GM19324 (cell line): ENCODE measurements at regions not wholly inside any gene's neighbourhood (a gene's known extent, or its start where the extent isn't known, plus 50 kb on each side); places are given as distances from the start of the nearest gene placed in this dataset.
"Not testable (repeated sequence)": the region's sequence is repeated elsewhere in the genome, so short reads cannot be mapped to it uniquely, and the experiment has no call there.

ENCODE experiments used
- ATAC-seq: cut with Tn5 transposase; IDR thresholded peaks from one replicate; pipeline ENCODE4 v1.9.1; 2021; ENCODE audit warnings: mild to moderate bottlenecking, moderate library complexity; ENCODE audit not compliant: unreplicated experiment, low FRiP score

- ATAC-seq: no peak
These were observed 856.4 kb upstream of the CDH6 start for GRCh38 chr5:30337084-30337573.

DNA sequence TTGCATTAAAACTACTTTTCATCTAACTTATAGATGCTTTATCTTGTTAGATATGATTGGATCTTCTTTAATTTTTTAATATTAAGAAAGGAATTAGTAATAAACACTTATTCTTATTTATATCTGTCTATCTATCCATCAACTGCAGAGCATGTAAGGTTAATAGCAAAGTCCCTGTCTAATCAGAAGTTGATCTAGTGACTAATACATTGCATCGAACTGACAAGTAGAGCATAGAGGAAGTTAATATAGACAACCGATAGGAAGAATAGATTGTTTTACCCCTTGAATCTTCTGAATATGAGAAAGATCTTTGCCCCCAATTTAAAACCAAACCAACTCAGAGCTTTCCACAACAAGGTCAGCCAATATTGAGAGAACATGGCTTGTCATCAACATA, 862.0 kb upstream of the CDH6 start:
- ATAC-seq: no peak

DNA sequence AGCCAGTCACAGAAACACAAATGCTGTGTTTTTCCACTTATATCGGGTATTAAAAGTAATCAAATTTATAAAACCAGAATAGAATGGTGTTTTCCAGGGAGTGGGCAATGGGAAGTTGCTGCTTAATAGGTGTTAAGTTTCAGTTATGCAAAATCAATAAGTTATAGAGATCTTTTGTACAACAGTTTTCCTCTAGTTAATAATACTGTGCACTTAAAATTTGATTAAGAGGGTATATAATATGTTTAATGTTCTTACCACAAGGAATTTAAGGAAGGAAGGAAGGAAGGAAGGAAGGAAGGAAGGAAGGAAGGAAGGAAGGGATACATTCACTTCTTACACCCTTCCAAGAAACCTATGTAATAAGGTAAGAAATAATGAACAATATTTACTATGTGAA, 867.7 kb upstream of the CDH6 start:
- no peak for ATAC-seq

DNA sequence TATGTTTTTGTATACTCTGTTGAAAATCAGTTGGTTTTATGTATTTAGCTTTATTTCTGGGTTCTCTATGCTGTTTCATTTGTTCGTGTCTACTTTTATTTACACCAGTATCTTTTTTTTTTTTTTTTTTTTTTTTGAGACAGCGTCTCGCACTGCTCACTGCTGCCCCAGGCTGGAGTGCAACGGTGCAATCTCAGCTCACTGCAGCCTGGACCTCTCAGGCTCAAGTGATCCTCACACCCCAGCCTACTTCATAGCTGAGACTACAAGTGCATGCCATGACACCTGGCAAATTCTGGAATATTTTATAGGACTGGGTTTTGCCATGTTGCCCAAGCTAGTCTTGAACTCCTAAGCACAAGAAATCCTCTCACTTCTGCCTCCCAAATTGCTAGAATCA, 869.4 kb upstream of the CDH6 start:
- no peak for ATAC-seq

GRCh38 chr5:30287890-30288289, 905.6 kb upstream of the CDH6 start:
- ATAC-seq: no peak

- no peak for ATAC-seq
These were observed 914.2 kb upstream of the CDH6 start for GRCh38 chr5:30279237-30279636.

GRCh38 chr5:30267026-30267425, 926.5 kb upstream of the CDH6 start:
- no peak for ATAC-seq

DNA sequence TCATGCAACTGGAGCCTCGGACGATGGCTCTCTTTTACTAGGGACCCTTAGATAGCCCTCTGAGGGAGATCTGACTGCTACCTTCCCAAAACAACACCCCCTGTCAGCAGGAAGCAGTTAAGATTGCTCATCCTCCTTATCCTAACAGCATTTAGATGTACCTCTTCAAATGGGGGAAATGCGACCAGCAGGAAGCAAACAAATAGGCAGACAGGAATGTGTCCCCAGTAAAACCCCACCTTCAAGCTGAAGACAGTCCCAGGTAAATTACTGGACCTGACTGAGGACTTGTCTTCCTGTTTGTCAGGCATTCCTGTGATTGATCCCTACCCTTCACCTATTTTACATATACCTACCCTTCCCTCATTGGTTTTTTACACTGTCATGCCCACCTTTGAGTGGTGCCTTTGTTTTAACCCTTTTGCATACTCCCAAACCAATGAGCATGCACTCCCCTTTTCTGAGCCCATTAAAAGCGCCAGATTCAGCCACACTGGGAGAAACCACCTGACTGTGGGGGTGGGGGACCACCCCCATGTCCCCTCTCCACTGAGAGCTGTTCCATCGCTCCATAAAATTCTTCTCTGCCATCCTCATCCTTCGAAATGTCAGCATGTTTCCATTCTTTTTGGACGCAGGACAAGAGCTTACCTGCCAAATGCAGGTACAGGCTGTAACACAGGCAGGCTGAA, 954.0 kb upstream of the CDH6 start:
- no peak for ATAC-seq

- no peak for ATAC-seq
These were observed 956.3 kb upstream of the CDH6 start for GRCh38 chr5:30237189-30237588.

- no peak for ATAC-seq
These were observed 983.7 kb upstream of the CDH6 start for GRCh38 chr5:30209755-30210154.

GRCh38 chr5:30197662-30198061, 995.8 kb upstream of the CDH6 start:
- ATAC-seq: no peak

DNA sequence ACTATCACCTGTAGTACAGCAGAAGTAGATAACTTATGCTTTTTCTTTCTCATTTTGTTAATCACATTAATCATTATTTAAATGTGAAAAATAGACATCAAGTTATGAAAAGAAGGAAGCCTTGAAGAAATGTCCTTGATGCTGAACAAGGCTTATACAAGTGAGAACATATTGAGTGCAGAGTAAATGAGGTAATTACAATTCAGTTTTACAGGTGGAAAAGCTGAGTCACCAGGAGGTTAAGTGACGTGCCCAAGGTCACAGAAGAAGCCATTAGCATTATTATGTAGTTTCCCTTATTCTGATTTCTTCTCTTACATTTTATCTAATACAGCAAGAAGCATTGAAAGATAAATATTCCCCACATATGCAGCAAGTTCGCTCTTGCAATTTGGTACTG, 998.5 kb upstream of the CDH6 start:
- ATAC-seq: no peak

DNA sequence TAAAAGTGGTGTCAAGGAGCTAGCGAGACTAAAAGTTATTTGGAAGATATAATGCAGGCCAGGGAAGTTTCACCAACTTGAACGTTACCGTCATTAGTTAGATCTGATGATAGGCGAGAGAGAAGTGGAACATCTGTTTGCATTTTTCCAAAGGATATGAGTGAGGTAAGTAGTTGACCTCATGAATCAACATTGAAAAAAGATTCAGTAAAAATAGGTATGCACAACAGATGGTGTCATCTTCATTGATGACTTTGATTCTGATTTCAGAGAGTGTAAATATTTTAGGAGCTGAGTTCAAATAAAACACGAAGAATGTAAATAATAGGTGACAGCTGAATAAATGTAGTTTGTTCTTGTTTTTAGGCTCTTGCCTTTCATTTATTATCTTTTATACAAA, 998.9 kb upstream of the CDH6 start:
- no peak for ATAC-seq

GRCh38 chr5:30183795-30184194, 1009.7 kb upstream of the CDH6 start:
- ATAC-seq: no peak

DNA sequence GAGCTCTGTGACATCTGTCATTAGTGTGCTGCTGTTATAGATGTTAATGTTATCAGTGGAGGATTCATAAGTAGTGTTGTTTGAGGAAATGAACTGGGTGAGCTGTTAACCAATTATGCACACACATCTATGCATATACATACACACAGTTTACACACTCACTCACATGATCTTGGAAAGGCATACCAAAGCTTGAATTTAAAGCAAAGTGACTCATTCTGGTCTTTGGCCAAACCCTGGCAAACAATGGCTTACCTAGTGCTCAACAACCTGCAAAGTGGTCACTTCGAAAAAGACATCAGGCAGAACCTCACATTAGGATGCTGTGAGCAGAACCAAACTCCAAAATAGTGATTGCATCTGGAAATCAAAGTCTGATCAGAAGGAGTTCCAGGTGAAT, 1037.3 kb upstream of the CDH6 start:
- no peak for ATAC-seq

DNA sequence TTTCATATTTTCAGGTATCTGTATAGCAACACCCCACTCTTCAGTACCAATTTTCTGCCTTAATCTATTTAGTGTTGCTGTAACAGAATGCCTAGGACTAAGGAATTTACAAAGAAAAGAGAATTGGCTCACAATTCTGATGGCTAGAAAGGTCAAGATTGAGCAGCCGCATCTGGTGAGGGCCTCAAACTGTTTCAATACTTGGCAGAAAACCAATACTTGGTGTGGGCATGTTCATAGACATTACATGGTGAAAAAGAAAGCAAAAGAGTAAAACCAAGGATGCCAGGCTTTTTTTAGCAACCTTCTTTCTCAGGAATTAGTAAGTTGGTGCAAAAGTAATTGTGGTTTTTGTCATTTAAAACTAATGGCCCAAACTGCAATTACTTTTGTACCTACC, 1041.1 kb upstream of the CDH6 start:
- no peak for ATAC-seq

GRCh38 chr5:30150231-30150630, 1043.3 kb upstream of the CDH6 start:
- no peak for ATAC-seq

DNA sequence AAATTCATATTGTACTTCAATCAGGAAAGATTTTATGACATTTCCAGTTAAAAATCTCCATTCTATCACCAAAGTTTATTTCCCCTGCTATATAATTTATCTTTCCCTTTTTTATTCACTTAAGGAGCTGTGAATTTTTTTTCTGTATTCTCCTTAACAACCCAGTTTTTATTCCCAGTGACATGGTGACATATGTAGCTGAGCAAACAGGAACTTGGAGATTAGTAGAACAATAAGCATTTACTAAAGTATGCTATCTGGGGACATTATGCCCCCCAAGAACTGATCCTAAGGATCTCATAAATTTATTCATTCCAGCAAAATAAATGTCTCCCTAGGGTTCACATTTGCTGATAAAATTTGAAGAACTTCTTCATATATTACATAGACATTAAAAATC, 1044.0 kb upstream of the CDH6 start:
- ATAC-seq: no peak

- no peak for ATAC-seq
These were observed 1045.5 kb upstream of the CDH6 start for GRCh38 chr5:30147976-30148375.

- not testable (repeated sequence) for ATAC-seq
These were observed 1049.4 kb upstream of the CDH6 start for GRCh38 chr5:30144059-30144458.

- no peak for ATAC-seq
These were observed 1051.1 kb upstream of the CDH6 start for GRCh38 chr5:30142432-30142831.

GRCh38 chr5:30121043-30121442, 1072.4 kb upstream of the CDH6 start:
- ATAC-seq: no peak

DNA sequence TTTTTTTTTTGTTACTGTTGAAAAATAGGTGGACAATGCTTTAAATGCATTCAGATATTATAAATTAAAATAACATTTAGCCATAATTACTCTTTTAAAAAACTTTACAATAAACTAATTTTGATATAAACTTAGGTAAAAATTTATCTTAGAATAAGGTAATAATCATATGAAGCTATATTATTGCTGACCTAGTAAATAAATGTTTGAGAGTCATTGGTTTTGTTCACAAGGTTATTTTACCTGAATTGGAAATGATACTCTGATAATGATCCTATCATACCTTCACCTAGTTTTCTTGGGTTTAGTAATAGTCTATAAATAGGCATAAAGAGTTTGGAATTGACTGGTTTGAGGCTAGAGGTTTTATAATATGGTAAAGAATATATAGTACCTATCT, 1076.4 kb upstream of the CDH6 start:
- ATAC-seq: no peak
